Ishikawa (cell line): ENCODE measurements at regions not wholly inside any gene's neighbourhood (a gene's known extent, or its start where the extent isn't known, plus 50 kb on each side); places are given as distances from the start of the nearest gene placed in this dataset.

Experiments
- CEBPB ChIP-seq: IDR thresholded peaks from 2 replicates; pipeline ENCODE4 v1.6.1; 2012
- CREB1 ChIP-seq: IDR thresholded peaks from 2 replicates; pipeline ENCODE4 v1.6.1; 2012; ENCODE audit warnings: low read depth
- EGR1 ChIP-seq: IDR thresholded peaks from 2 replicates; pipeline ENCODE4 v1.6.1; 2012
- EP300 ChIP-seq: IDR thresholded peaks from 2 replicates; pipeline ENCODE4 v1.6.1; 2012; ENCODE audit warnings: borderline replicate concordance
- FOXM1 ChIP-seq: IDR thresholded peaks from 2 replicates; pipeline ENCODE4 v1.6.1; 2012; ENCODE audit warnings: low read depth, borderline replicate concordance
- NFIC ChIP-seq: IDR thresholded peaks from 2 replicates; pipeline ENCODE4 v1.6.1; 2012
- RAD21 ChIP-seq: IDR thresholded peaks from 2 replicates; pipeline ENCODE4 v1.6.1; 2012; ENCODE audit warnings: low read depth
- TAF1 ChIP-seq: IDR thresholded peaks from 2 replicates; pipeline ENCODE4 v1.6.1; 2012; ENCODE audit warnings: low read depth, mild to moderate bottlenecking
- TCF12 ChIP-seq: IDR thresholded peaks from 2 replicates; pipeline ENCODE4 v1.6.1; 2012; ENCODE audit warnings: low read depth
- TEAD4 ChIP-seq: IDR thresholded peaks from 2 replicates; pipeline ENCODE4 v1.6.1; 2012
- YY1 ChIP-seq: IDR thresholded peaks from 2 replicates; pipeline ENCODE4 v1.6.1; 2012; ENCODE audit warnings: low read depth
- ZBTB7A ChIP-seq: IDR thresholded peaks from 2 replicates; pipeline ENCODE4 v1.6.1; 2012; ENCODE audit warnings: low read depth
- TF ChIP-seq, protein P1 (sequence below): IDR thresholded peaks from 2 replicates; pipeline ENCODE4 v1.6.1; 2012; ENCODE audit warnings: low read depth, mild to moderate bottlenecking
- TF ChIP-seq, protein P2 (sequence below): IDR thresholded peaks from 2 replicates; pipeline ENCODE4 v1.6.1; 2012
- TF ChIP-seq, protein P3 (sequence below): IDR thresholded peaks from 2 replicates; pipeline ENCODE4 v1.6.1; 2012

DNA sequence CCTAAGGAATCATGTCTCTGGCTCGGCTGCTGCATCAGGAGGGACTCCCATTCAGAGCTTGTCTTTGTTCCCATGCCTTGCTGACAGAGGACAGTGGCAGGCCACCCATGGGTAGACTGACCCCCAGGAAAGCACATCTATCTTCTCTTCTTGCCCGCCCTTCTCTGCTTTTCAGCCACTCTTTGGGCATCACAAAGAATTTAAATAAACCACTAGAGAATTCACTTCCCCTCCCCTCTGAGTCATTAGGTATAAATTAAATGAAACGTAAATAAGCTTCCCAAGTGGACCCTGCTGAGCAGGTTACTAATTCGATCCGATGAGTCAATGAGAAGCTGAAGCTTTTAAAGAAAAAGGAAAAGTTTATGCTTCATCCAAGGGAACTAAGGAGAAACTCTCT is 97.0 kb downstream of the DRD1 start:
- no peak for TF ChIP-seq ZBTB7A
- TF ChIP-seq, protein P1, sequence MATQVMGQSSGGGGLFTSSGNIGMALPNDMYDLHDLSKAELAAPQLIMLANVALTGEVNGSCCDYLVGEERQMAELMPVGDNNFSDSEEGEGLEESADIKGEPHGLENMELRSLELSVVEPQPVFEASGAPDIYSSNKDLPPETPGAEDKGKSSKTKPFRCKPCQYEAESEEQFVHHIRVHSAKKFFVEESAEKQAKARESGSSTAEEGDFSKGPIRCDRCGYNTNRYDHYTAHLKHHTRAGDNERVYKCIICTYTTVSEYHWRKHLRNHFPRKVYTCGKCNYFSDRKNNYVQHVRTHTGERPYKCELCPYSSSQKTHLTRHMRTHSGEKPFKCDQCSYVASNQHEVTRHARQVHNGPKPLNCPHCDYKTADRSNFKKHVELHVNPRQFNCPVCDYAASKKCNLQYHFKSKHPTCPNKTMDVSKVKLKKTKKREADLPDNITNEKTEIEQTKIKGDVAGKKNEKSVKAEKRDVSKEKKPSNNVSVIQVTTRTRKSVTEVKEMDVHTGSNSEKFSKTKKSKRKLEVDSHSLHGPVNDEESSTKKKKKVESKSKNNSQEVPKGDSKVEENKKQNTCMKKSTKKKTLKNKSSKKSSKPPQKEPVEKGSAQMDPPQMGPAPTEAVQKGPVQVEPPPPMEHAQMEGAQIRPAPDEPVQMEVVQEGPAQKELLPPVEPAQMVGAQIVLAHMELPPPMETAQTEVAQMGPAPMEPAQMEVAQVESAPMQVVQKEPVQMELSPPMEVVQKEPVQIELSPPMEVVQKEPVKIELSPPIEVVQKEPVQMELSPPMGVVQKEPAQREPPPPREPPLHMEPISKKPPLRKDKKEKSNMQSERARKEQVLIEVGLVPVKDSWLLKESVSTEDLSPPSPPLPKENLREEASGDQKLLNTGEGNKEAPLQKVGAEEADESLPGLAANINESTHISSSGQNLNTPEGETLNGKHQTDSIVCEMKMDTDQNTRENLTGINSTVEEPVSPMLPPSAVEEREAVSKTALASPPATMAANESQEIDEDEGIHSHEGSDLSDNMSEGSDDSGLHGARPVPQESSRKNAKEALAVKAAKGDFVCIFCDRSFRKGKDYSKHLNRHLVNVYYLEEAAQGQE, result no peak
- no peak for TF ChIP-seq NFIC
- TF ChIP-seq RAD21, result no peak
- TF ChIP-seq, protein P2, sequence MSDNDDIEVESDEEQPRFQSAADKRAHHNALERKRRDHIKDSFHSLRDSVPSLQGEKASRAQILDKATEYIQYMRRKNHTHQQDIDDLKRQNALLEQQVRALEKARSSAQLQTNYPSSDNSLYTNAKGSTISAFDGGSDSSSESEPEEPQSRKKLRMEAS, result no peak
- TF ChIP-seq TAF1, result no peak
- no peak for TF ChIP-seq EP300
- no peak for TF ChIP-seq TCF12
- no peak for TF ChIP-seq YY1
- TF ChIP-seq EGR1, result no peak
- no peak for TF ChIP-seq TEAD4
- no peak for TF ChIP-seq FOXM1
- TF ChIP-seq, protein P3, sequence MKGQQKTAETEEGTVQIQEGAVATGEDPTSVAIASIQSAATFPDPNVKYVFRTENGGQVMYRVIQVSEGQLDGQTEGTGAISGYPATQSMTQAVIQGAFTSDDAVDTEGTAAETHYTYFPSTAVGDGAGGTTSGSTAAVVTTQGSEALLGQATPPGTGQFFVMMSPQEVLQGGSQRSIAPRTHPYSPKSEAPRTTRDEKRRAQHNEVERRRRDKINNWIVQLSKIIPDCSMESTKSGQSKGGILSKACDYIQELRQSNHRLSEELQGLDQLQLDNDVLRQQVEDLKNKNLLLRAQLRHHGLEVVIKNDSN, result no peak
- TF ChIP-seq CREB1, result no peak
- TF ChIP-seq CEBPB, result no peak

DNA sequence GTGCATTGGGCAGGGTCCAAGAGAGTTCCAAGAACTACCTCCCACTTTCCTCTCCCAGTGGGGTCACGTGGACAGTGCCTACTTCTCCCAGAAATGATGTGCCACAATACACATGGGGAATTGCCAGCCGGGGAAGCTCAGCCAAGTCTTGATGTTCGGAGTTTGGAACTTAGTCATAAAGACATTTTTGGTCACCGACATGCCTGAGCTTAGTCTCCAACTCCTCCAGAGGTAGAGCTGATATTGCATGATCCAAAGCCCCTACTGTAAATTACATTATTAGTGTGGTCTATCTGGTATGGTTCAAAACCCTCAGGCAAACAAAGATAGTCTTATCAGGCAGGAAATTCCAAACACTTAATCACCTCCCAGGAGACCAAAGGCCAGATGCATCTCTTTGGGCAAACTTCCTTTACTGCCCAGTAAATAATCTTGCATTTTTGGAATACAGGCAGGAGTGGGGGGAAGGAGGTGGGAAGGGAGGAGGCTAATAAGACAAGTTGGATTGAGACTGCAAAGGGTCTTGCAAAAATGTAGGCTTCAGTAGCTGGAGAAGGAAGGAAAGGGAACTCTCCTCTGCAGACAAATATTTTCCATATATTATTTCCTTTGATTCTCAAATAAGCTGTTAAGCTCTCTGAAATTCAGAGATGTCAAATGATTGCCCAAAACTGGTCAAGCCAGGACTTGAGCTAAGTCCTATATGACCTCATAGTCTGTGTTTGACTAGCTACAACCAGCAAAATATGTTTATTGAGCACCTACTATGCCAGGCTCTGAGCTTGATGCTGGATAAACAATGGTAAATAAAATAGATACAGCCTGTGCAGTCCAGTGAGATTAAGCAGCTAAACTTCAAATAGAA is 99.4 kb downstream of the DRD1 start:
- no peak for TF ChIP-seq EGR1
- no peak for TF ChIP-seq CREB1
- TF ChIP-seq TEAD4, result no peak
- TF ChIP-seq ZBTB7A, result no peak
- no peak for TF ChIP-seq YY1
- TF ChIP-seq, protein P1, result no peak
- TF ChIP-seq, protein P2, result no peak
- TF ChIP-seq EP300, result no peak

DNA sequence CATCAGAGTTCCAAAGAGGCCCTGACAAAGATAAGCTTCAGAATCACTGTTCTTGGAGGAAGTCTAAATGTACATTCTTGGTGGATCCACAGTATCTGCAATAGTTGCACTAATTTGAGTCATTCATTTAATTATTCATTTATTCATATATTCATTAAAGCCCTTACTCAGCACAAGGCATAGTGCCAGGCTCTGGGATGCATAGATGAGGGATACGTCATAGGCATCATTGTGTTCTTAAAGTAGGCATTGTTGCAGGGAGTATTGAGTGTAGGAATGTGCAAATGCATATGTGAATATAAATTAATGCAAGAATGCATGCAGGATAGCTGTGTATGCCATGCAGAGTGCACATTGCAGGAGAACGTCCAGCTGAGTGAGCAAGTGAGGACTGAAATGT is 100.7 kb downstream of the DRD1 start:
- TF ChIP-seq CEBPB (no peak), YY1 (no peak), RAD21 (no peak), NFIC (no peak)

DNA sequence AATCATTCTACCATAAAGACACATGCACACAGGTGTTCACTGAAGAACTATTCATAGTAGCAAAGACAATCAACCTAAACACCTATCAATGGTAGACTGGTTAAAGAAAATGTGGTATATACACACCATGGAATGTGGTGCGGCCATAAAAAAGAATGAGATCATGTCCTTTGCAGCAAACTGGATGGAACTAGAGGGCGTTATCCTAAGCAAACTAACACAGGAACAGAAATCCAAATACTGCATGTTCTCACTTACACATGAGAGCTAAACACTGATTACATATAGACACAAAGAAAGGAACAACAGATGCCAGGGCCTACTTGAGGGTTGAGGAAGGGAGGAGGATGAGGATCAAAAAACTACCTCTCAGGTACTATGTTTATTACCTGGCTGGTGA is 103.8 kb downstream of the DRD1 start:
- TF ChIP-seq, protein P1, result no peak
- TF ChIP-seq, protein P2, result no peak
- TF ChIP-seq YY1, result no peak
- TF ChIP-seq CEBPB, result no peak
- TF ChIP-seq CREB1, result no peak
- TF ChIP-seq, protein P3, result no peak
- TF ChIP-seq NFIC, result no peak
- no peak for TF ChIP-seq TCF12
- no peak for TF ChIP-seq ZBTB7A
- no peak for TF ChIP-seq TEAD4
- no peak for TF ChIP-seq TAF1
